Heart right ventricle (tissue), 16 donors: ENCODE measurements at regions not wholly inside any gene's neighbourhood (a gene's known extent, or its start where the extent isn't known, plus 50 kb on each side); places are given as distances from the start of the nearest gene placed in this dataset.

Source experiments
- ATAC-seq, 8 donors: fragments of 200-7000 bp; cut with Tn5 transposase; one replicate each; pipeline ENCODE4 v1.9.1; 2020; ENCODE audit warnings: mild to moderate bottlenecking in 8 of 8, moderate library complexity in 8 of 8, moderate number of reproducible peaks in 1 of 8
- DNase-seq, 2 donors: peaks; one replicate each; pipeline ENCODE4 v3.0.0-alpha.2; 2020
- H3K27ac ChIP-seq, 10 donors: fragments of 200-600 bp; sonication (generic) in 2 of 10; one replicate each; pipeline versions ENCODE4 v1.5.0 to v1.8.0; 2020 to 2022; ENCODE audit warnings: mild to moderate bottlenecking in 3 of 10
- H3K27me3 ChIP-seq, 7 donors: fragments of 200-600 bp; one replicate each; pipeline ENCODE4 v1.8.0; 2021 to 2022; ENCODE audit warnings: mild to moderate bottlenecking in 2 of 7
- H3K36me3 ChIP-seq, 9 donors: fragments of 200-600 bp; sonication (generic) in 1 of 9; one replicate each; pipeline versions ENCODE4 v1.5.0 to v1.8.0; 2020 to 2022; ENCODE audit warnings: mild to moderate bottlenecking in 2 of 9
- H3K4me1 ChIP-seq, 9 donors: fragments of 200-600 bp; sonication (generic) in 1 of 9; one replicate each; pipeline versions ENCODE4 v1.5.0 to v1.8.0; 2020 to 2022; ENCODE audit warnings: mild to moderate bottlenecking in 4 of 9
- H3K4me3 ChIP-seq, 10 donors: fragments of 200-600 bp; sonication (generic) in 2 of 10; one replicate each; pipeline versions ENCODE4 v1.5.0 to v1.8.0; 2020 to 2022; ENCODE audit warnings: mild to moderate bottlenecking in 7 of 10, moderate library complexity in 2 of 10
- H3K9me3 ChIP-seq, 11 donors: fragments of 200-600 bp in 10 of 11; sonication (generic) in 2 of 11; one replicate each; pipeline versions ENCODE4 v1.5.0 to v1.8.0; 2013 to 2022; ENCODE audit warnings: mild to moderate bottlenecking in 2 of 11, control low read depth in 1 of 11, moderate library complexity in 1 of 11
- CTCF ChIP-seq, 9 donors: fragments of 200-600 bp; sonication (generic) in 2 of 9; IDR thresholded peaks; one replicate each; pipeline versions ENCODE4 v1.5.0 to v1.8.0; 2021 to 2022; ENCODE audit warnings: antibody characterized with exemption in 9 of 9, mild to moderate bottlenecking in 5 of 9, moderate library complexity in 1 of 9
- WGBS, 2 donors: extraction: QIAGEN DNeasy Blood & Tissue Kit; methylation state at CpG; one replicate each; pipeline ENCODE4 v1.1.7; 2013; ENCODE audit warnings: inconsistent platforms in 1 of 2; 5-methylcytosine and 5-hydroxymethylcytosine counted together
- intact Hi-C, 10 donors: fragments of 100-400 bp; cut with DNase I; formaldehyde crosslinking; loops; one replicate each; pipeline versions ENCODE4 v1.11.1 to v1.14.2; 2022
- donor health status: Arrhythmogenic right ventricular cardiomyopathy.
- donor health status: ischemic (EF 13 %, LVEDD 7.1; RV severe dilation, severe dysfunction).
- donor health status: healthy with polysubstance abuse.
- donor health status: DM: no; HTN: yes; CAD: no.
- donor health status: DM: no; HTN: no; CAD: no.
- donor health status: ischemic (EF 25% LVEDD 6.9; RV normal size, moderate dysfunction).
- donor health status: ischemic (EF 25% LVEDD 5.7; RV mildly dilated, moderate dysfunction).
- donor health status: healthy.
- donor health status: DM: yes; HTN: yes; CAD: no.
- donor health status: Ischemic cardiomyopathy.
- donor health status: ischemic (EF 35%, LVEDD 5.7; RV mildly dilated, moderate dysfunction).
- donor health status: nonischemic (EF 11% LVEDD 7.7; RV severe dilation, severe dysfunction).
- donor health status: DM: yes; HTN: yes; CAD: no.
- donor health status: PGD.
- donor health status: ischemic (EF 29% LVEDD 5.4; RV normal size, mild dysfunction).
- donor health status: nonischemic (EF 23%, LVEDD 6.1; RV moderate dilation, normal function).

- DNase-seq: no peak
- 84 to 89% methylated on average over 3 of the region's 3 CpGs for WGBS, 2 donors
- no peak for TF ChIP-seq CTCF (IDR thresholded peaks at IDR 0.05)
- Histone ChIP-seq H3K4me1 (peaks cover 0 to 5% (median 0%) of the 10 kb centered on the region in 9 donors), H3K4me3 (no peak overlapping the region), H3K27ac (no peak overlapping the region), H3K36me3 (no peaks in the 10 kb centered on the region), H3K27me3 (peaks cover 0 to 4% (median 0%) of the 10 kb centered on the region in 7 donors), H3K9me3 (no peaks in the 10 kb centered on the region)
- intact Hi-C loops: no loop called here
- no peak for ATAC-seq
These were observed 104.8 kb upstream of the RAB12 start for GRCh38 chr18:8504424-8504823.

- intact Hi-C loops: no loop called here
- Histone ChIP-seq H3K4me1 (peaks cover 0 to 5% (median 0%) of the 10 kb centered on the region in 9 donors), H3K27me3 (peaks cover 0 to 4% (median 0%) of the 10 kb centered on the region in 7 donors), H3K36me3 (no peaks in the 10 kb centered on the region), H3K4me3 (no peak overlapping the region), H3K27ac (no peak overlapping the region), H3K9me3 (no peaks in the 10 kb centered on the region)
- DNase-seq (no peak), ATAC-seq (no peak)
- no peak for TF ChIP-seq CTCF (IDR thresholded peaks at IDR 0.05)
- 70% methylated on average over 9 of the region's 9 CpGs for WGBS, 2 donors
These were observed 104.3 kb upstream of the RAB12 start for GRCh38 chr18:8504880-8505435.

GRCh38 chr18:8506251-8507049, 102.8 kb upstream of the RAB12 start:
- Histone ChIP-seq H3K27ac (no peak overlapping the region), H3K36me3 (no peaks in the 10 kb centered on the region), H3K9me3 (no peaks in the 10 kb centered on the region), H3K27me3 (peaks cover 0 to 4% (median 0%) of the 10 kb centered on the region in 7 donors), H3K4me3 (no peak overlapping the region), H3K4me1 (no peaks in the 10 kb centered on the region)
- ATAC-seq: no peak
- TF ChIP-seq CTCF (IDR thresholded peaks at IDR 0.05): no peak
- no peak for DNase-seq
- WGBS, 2 donors: 89 to 92% methylated on average over 10 of the region's 10 CpGs
- intact Hi-C loops: no loop called here

GRCh38 chr18:8507361-8507760, 101.9 kb upstream of the RAB12 start:
- no peak overlapping the region for H3K27ac ChIP-seq
- TF ChIP-seq CTCF (IDR thresholded peaks at IDR 0.05): peak in 2 of 9 donors; percentile 7 to 20
- H3K36me3 ChIP-seq: no peaks in the 10 kb centered on the region
- intact Hi-C loops: no loop called here
- no peaks in the 10 kb centered on the region for H3K9me3 ChIP-seq
- H3K4me1 ChIP-seq: no peaks in the 10 kb centered on the region
- DNase-seq (no peak), ATAC-seq (no peak)
- H3K27me3 ChIP-seq: peaks cover 0 to 4% (median 0%) of the 10 kb centered on the region in 7 donors
- H3K4me3 ChIP-seq: no peak overlapping the region
- WGBS, 2 donors: 18 to 21% methylated on average over 5 of the region's 5 CpGs
